ENCODE measurements at regions not wholly inside any gene's neighbourhood (a gene's known extent, or its start where the extent isn't known, plus 50 kb on each side); places are given as distances from the start of the nearest gene placed in this dataset.
A peak's percentile ranks its signal among the peaks of the same experiment; 100 is the strongest.
"Not testable (repeated sequence)": the region's sequence is repeated elsewhere in the genome, so short reads cannot be mapped to it uniquely, and the experiment has no call there.

GRCh38 chr1:101185421-101185820 is 51.4 kb upstream of the S1PR1 start:
- DNase-seq (ENCODE audit: low spot score) = no peak

- no peak for DNase-seq (ENCODE audit: low spot score)
Observed at GRCh38 chr1:101183388-101183699, 53.5 kb upstream of the S1PR1 start.

GRCh38 chr1:101182627-101183387 is 54.0 kb upstream of the S1PR1 start:
- no peak for DNase-seq (ENCODE audit: low spot score)

GRCh38 chr1:101181930-101182329 is 54.9 kb upstream of the S1PR1 start:
- DNase-seq (ENCODE audit: low spot score) = peak; percentile 33

GRCh38 chr1:101178688-101179491 is 57.9 kb upstream of the S1PR1 start:
- DNase-seq (ENCODE audit: low spot score) = no peak

- no peak for DNase-seq (ENCODE audit: low spot score)
Observed at GRCh38 chr1:101178341-101178687, 58.5 kb upstream of the S1PR1 start.

- DNase-seq (ENCODE audit: low spot score) = no peak
Observed at GRCh38 chr1:101175886-101176285, 60.9 kb upstream of the S1PR1 start.

GRCh38 chr1:101175466-101175865 is 61.4 kb upstream of the S1PR1 start:
- DNase-seq (ENCODE audit: low spot score) = no peak

- peak; percentile 82 for DNase-seq (ENCODE audit: low spot score)
Observed at GRCh38 chr1:101174722-101175121, 62.1 kb upstream of the S1PR1 start.

- DNase-seq (ENCODE audit: low spot score) = not testable (repeated sequence)
Observed at GRCh38 chr1:101174298-101174697, 62.5 kb upstream of the S1PR1 start.

GRCh38 chr1:101170506-101171050 is 66.2 kb upstream of the S1PR1 start:
- DNase-seq (ENCODE audit: low spot score) = no peak

- DNase-seq (ENCODE audit: low spot score) = no peak
Observed at GRCh38 chr1:101167891-101168290, 68.9 kb upstream of the S1PR1 start.

- DNase-seq (ENCODE audit: low spot score) = peak; percentile 29
Observed at GRCh38 chr1:101166583-101167120, 70.2 kb upstream of the S1PR1 start.

- no peak for DNase-seq (ENCODE audit: low spot score)
Observed at GRCh38 chr1:101165954-101166353, 70.9 kb upstream of the S1PR1 start.

GRCh38 chr1:101165532-101165931 is 71.3 kb upstream of the S1PR1 start:
- no peak for DNase-seq (ENCODE audit: low spot score)

- no peak for DNase-seq (ENCODE audit: low spot score)
Observed at GRCh38 chr1:101164776-101165175, 72.0 kb upstream of the S1PR1 start.

- no peak for DNase-seq (ENCODE audit: low spot score)
Observed at GRCh38 chr1:101162736-101163735, 73.8 kb upstream of the S1PR1 start.

- DNase-seq (ENCODE audit: low spot score) = no peak
Observed at GRCh38 chr1:101162300-101162699, 74.5 kb upstream of the S1PR1 start.

- no peak for DNase-seq (ENCODE audit: low spot score)
Observed at GRCh38 chr1:101161619-101162018, 75.2 kb upstream of the S1PR1 start.

- no peak for DNase-seq (ENCODE audit: low spot score)
Observed at GRCh38 chr1:101158424-101158823, 78.4 kb upstream of the S1PR1 start.

- no peak for DNase-seq (ENCODE audit: low spot score)
Observed at GRCh38 chr1:101154547-101154946, 82.3 kb upstream of the S1PR1 start.

- no peak for DNase-seq (ENCODE audit: low spot score)
Observed at GRCh38 chr1:101153692-101154091, 83.1 kb upstream of the S1PR1 start.
